Kidney (tissue), 13 donors: ENCODE measurements at regions not wholly inside any gene's neighbourhood (a gene's known extent, or its start where the extent isn't known, plus 50 kb on each side); places are given as distances from the start of the nearest gene placed in this dataset.
A peak's percentile ranks its signal among the peaks of the same experiment; 100 is the strongest.

Experiments used
- DNase-seq, 5 donors: peaks; one replicate each; pipeline ENCODE4 v3.0.0-alpha.2; 2013 to 2020
- FAIRE-seq: peaks from 2 replicates; lab custom pipeline; 2012; peaks lifted over from hg19 to GRCh38; lab: Jason Lieb, UNC
- H3K27ac ChIP-seq, 2 donors: one replicate each; pipeline ENCODE4 v1.7.0; 2013; ENCODE audit warnings: low read depth in 2 of 2, low read length in 2 of 2, inconsistent platforms in 1 of 2
- H3K27me3 ChIP-seq: one replicate; pipeline ENCODE4 v1.7.1; 2013; ENCODE audit warnings: low read length, inconsistent platforms; ENCODE audit not compliant: control insufficient read depth, insufficient read depth
- H3K36me3 ChIP-seq, 3 donors: one replicate each; pipeline versions ENCODE4 v1.7.0 to v1.7.1; 2013; ENCODE audit warnings: low read length in 3 of 3, control low read depth in 1 of 3, inconsistent platforms in 1 of 3; ENCODE audit not compliant: insufficient read depth in 3 of 3, control insufficient read depth in 2 of 3
- H3K4me1 ChIP-seq, 3 donors: one replicate each; pipeline versions ENCODE4 v1.7.0 to v1.7.1; 2013; ENCODE audit warnings: low read length in 3 of 3, inconsistent platforms in 1 of 3, low read depth in 1 of 3; ENCODE audit not compliant: control insufficient read depth in 2 of 3, insufficient read depth in 2 of 3
- H3K4me3 ChIP-seq, 3 donors: one replicate each; pipeline versions ENCODE4 v1.7.0 to v1.8.1; 2013; ENCODE audit warnings: low read length in 3 of 3, control low read depth in 1 of 3, inconsistent platforms in 1 of 3
- H3K9ac ChIP-seq, 3 donors: one replicate each; pipeline versions ENCODE4 v1.7.0 to v1.7.1; 2013; ENCODE audit warnings: low read length in 3 of 3, control low read depth in 1 of 3, inconsistent platforms in 1 of 3
- H3K9me3 ChIP-seq, 3 donors: one replicate each; pipeline versions ENCODE4 v1.7.0 to v1.7.1; 2013; ENCODE audit warnings: low read length in 3 of 3, control low read depth in 1 of 3, inconsistent platforms in 1 of 3; ENCODE audit not compliant: control insufficient read depth in 2 of 3, insufficient read depth in 1 of 3
- intact Hi-C: fragments of 100-400 bp; cut with DNase I; formaldehyde crosslinking; loops from one replicate; pipeline ENCODE4 v1.11.1; 2022
- TF ChIP-seq, protein P1 (sequence below): IDR thresholded peaks from 3 replicates; pipeline ENCODE4 v1.5.1; 2012; ENCODE audit warnings: mild to moderate bottlenecking, moderate library complexity, borderline replicate concordance; ENCODE audit not compliant: insufficient read depth; ENCODE audit errors: extremely low read depth
- donor health status: control.
- donor health status: control.
- donor health status: control.
- donor health status: control.
- donor health status: control.
- donor health status: DM: yes; HTN: yes; CAD: no.
- donor health status: Normal renal cell carcinoma (clear cell type).

DNA sequence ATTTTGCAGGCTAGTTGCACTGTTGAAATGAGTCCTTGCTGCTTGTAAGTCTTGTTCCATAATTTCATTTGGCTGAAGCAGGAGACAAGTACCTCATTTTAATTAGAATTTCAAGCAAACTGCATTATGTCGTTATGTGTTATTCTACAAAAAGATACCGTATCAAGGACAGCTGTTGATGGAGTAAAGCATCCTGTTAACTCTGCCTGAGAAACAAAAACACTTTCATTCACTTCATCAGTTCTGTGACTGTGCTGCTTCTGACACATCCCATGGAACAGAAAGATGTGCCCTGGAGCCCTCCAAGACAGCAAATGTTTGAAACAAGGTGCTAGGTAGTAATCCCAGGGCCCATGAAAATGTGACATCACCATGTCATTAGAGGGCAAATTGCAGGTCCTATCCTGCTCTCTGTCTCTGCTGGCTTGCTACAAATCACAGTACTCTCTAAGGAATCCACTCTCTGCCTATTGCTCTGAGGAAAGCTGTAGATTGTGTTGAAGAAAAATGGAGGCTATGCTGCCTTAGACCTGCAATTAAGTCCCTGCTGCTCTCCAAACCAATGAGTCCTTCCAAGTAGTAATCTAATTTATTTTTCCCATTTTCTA, 209.7 kb upstream of the PARD3B start:
- no peaks in the 10 kb centered on the region for H3K36me3 ChIP-seq
- H3K9ac ChIP-seq: no peak overlapping the region
- TF ChIP-seq, protein P1, sequence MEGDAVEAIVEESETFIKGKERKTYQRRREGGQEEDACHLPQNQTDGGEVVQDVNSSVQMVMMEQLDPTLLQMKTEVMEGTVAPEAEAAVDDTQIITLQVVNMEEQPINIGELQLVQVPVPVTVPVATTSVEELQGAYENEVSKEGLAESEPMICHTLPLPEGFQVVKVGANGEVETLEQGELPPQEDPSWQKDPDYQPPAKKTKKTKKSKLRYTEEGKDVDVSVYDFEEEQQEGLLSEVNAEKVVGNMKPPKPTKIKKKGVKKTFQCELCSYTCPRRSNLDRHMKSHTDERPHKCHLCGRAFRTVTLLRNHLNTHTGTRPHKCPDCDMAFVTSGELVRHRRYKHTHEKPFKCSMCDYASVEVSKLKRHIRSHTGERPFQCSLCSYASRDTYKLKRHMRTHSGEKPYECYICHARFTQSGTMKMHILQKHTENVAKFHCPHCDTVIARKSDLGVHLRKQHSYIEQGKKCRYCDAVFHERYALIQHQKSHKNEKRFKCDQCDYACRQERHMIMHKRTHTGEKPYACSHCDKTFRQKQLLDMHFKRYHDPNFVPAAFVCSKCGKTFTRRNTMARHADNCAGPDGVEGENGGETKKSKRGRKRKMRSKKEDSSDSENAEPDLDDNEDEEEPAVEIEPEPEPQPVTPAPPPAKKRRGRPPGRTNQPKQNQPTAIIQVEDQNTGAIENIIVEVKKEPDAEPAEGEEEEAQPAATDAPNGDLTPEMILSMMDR: no peak
- intact Hi-C loops: loop anchor here (10.0 kb wide), 1 partner anchor 359 kb away; no protein-coding TSS in a partner anchor
- H3K4me1 ChIP-seq: peaks cover 0 to 3% (median 0%) of the 10 kb centered on the region in 3 donors
- no peaks in the 10 kb centered on the region for H3K9me3 ChIP-seq
- FAIRE-seq: no peak
- no peak overlapping the region for H3K4me3 ChIP-seq
- DNase-seq: no peak
- no peaks in the 10 kb centered on the region for H3K27me3 ChIP-seq
- H3K27ac ChIP-seq: no peak overlapping the region

DNA sequence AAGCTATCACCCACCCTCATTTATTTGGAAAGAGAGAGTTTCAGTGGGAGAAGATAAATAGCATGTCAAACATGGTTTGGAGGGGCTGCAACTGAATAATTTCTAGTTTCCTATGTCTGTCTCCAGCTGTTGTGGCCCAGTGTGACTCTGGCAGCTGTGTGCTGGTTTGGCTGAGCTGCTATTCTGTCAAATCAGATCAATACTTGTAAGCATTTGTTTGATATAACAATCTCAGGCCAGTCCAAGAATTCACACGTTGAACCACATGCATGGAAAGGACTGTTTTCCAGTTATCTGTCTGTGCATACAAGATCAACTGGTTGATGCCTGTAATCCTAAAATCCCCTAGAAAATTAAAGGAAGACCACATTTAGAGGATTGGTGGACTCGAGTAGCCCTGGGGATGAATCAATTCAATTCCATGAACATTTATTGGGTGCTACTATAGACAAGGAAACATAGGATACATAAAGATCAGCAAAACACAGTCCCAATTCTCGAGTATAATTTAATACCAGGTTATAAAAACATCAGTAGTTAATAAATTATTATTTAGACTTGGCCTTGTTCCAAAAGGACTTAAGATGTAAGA, 209.0 kb upstream of the PARD3B start:
- DNase-seq: peak in 1 of 5 donors; percentile 43
- FAIRE-seq: no peak
- no peaks in the 10 kb centered on the region for H3K9me3 ChIP-seq
- intact Hi-C loops: loop anchor here (10.0 kb wide), 1 partner anchor 359 kb away; no protein-coding TSS in a partner anchor
- no peak overlapping the region for H3K9ac ChIP-seq
- H3K4me3 ChIP-seq: no peak overlapping the region
- no peak overlapping the region for H3K27ac ChIP-seq
- peaks cover 0 to 3% (median 0%) of the 10 kb centered on the region in 3 donors for H3K4me1 ChIP-seq
- no peaks in the 10 kb centered on the region for H3K27me3 ChIP-seq
- TF ChIP-seq, protein P1: no peak
- no peaks in the 10 kb centered on the region for H3K36me3 ChIP-seq

GRCh38 chr2:204337638-204338037, 207.6 kb upstream of the PARD3B start:
- intact Hi-C loops: loop anchor here (10.0 kb wide), 1 partner anchor 357 kb away; no protein-coding TSS in a partner anchor
- no peak for DNase-seq

More at GRCh38 chr2:204337638-204338037, 207.6 kb upstream of the PARD3B start:
- Histone ChIP-seq H3K4me3 (no peak overlapping the region), H3K27ac (no peak overlapping the region), H3K36me3 (no peaks in the 10 kb centered on the region), H3K27me3 (no peaks in the 10 kb centered on the region), H3K9me3 (no peaks in the 10 kb centered on the region), H3K9ac (no peak overlapping the region), H3K4me1 (peaks cover 0 to 3% (median 0%) of the 10 kb centered on the region in 3 donors)
- TF ChIP-seq, protein P1: no peak
- no peak for FAIRE-seq
